GM18873 (cell line): ENCODE measurements at regions not wholly inside any gene's neighbourhood (a gene's known extent, or its start where the extent isn't known, plus 50 kb on each side); places are given as distances from the start of the nearest gene placed in this dataset.

Experiments
- ATAC-seq: cut with Tn5 transposase; IDR thresholded peaks from one replicate; pipeline ENCODE4 v1.9.1; 2021; ENCODE audit warnings: mild to moderate bottlenecking, moderate library complexity, moderate number of reproducible peaks; ENCODE audit not compliant: unreplicated experiment, low FRiP score

DNA sequence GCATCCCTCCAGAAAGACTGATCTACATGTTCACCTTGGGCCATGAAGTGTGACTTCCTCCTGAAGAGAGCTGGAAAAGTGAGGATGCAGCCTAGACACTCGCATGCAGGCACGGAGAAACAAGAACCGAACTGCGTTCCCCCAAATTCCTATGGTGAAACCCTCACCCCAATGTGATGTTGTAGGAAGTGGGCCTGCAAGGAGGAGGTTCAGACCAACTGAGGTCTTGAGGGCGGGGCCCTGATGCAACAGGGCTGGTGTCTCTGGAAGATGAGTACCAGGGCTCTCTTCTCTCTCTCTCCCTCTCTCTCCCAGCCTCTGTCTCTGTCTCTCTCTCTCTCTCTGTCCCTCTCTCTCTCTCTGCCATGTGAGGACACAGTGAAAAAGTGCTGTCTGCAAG, 501.1 kb downstream of the BRD1 start:
- ATAC-seq, result no peak

DNA sequence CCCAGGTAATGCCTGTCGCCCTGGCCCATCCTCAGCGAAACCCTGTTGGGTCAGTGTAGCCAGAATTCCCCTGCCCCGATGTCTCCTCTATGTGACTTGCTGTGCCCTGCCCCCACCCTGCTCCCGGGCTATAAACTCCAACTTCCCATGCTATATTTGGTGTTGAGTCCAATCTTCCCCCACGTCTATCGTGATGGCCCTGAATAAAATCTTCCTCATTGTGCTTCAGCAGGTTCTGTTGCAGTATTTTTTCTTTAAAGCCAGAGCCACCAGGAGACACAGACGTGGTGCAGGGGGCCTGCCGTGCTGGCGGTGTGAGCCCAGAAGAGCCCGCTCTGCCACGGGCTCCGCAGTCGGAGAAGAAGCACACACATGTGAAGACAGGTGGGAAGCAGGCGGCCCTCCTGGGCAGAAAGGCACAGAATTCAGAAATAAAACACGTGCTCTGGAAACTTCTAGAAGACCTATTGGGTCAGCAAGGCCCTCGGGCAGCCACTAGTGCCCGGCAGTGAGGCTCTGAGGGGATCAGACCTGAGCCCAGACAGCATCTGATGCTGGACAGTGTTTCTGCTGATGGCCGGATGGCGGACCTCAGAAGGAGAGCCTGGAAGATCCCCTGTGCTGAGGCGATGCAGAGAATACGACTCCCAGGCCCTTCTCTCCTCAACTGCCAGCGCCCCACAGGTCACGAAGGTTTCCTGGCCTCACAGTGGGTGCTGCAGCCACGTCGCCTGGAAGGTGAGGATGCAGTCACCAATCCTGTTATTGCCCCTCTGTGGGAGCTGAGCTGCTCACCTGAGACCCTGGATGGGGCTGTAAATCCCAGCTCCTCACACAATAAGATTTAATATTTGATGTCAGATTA, 501.9 kb downstream of the BRD1 start:
- no peak for ATAC-seq

DNA sequence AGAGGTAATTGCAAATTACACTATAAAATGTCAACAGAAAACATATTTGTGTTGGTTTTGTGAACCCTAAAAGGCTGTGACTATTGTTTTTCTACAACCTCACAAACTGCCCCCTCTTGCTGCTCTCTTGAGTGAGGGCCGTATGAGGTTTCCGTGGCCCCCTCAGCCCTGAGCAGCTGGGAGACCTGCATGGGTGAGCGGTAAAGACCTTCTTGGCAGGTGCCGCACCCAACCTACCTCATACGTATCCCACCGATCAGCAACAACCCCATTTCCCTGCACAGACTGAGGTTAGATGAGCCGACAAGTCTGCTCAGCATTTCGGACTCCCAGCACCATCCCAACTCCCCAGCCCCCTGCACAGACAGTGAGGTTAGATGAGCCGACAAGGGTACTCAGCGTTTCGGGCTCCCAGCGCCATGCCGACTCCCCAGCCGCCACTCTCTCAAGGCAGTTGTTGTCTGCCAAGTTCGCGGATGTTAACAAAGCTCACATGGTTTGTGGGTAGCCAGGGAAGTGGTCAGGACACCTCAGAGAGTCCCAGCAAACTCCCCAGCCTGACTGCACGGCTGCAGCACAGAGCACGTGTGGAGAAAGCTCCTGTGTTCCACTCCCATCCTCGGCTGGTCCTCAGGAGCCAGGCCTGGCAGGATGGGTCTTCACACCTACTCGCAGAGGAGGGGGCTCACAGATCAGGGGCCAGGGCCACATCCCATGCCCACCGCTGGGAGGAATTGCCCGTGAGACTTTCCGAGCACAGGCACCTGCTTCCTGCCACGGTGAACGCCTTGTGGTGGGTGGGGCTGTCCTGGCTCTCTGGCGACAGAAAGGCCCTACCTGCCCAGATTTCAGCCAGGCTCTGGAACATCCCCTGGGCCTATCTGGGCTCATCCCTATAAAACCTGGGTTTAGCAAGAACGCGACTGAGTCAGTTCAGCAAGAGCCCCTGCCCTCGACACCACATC, 502.9 kb downstream of the BRD1 start:
- ATAC-seq, result no peak

DNA sequence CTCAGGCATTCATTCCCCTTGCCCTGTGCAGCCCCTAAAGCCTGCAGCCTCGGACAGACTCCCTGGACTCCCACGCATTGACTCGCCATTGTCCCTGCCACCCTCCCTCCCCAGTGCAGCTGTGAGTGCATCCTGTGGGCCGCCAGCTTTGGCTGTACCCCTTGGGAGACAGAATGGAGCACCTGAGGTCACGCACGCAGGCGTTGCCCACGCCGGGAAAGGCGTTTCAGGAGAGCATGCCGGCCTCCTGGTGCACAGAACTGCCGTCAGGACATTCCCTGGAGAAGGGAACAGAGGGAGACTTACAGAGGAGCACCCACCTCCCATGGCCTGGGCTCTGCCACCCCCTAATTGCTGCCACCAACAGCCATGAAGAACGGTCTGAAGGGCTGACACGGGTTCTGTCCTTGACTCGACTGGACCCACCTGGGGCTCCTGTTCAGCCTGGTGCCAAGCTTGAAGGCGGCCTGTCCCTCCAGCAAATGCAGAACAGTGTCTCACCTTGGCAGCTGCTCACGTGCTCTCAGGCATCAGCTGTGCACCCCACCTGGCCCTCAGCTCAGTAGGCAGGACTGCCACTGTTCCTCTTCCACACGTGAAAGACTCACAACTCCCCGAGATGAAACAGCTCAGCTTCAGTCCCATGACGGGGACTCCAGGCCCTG, 503.8 kb downstream of the BRD1 start:
- no peak for ATAC-seq

DNA sequence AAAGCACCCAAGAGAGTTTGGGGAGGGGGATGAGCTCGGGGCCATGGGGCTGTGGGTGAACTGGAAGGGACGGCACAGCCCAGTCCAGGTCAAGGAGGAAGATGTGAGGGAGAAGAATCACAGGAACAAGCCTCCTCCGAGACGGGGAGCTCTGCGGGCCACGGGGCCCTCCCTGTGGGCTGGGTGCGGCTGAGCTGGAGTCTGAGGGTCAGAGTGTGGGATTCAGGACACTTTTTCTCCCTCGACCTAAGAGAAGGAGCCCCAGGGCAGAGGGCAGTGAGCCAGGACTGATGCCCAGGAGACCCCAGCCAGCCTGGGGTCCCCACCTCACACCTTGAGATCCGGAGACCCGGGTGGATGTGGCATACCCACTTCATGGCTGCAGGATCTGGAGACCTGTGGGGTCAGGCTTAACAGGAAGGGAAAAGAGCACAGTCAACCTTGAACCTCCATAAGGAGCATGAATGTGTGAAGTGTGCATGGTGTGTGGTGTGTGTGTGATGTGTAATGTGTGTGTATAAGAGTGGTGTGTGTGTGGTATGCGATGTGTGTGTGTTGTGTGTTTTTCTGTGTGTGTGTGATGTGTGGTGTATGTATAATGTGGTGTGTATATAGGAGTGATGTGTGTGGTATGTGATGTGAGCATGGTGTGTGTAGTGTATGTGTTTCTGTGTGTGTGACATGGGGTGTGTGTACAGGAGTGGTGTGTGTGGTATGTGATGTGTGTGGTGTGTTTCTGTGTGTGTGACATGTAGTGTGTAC, 504.6 kb downstream of the BRD1 start:
- ATAC-seq, result no peak

DNA sequence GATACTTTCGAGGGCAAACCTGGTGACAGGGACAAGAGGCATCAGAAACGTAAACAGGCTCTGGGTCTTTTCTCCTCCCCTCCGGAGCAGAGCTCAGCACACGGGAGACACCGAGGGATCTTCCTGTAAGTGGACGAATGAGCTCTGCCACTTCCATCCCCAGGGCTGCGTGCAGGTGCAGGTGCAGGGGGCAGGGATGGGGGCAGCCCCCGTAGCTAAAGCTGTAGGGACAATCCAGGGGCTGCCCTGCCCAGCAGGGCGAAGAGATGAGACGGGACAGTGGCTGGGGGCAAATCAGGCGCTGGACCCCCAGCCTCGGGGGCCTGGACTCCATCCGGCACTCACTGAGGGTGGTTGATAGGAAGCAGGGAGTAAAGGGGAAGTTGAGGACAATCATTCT, 505.4 kb downstream of the BRD1 start:
- ATAC-seq, result no peak

DNA sequence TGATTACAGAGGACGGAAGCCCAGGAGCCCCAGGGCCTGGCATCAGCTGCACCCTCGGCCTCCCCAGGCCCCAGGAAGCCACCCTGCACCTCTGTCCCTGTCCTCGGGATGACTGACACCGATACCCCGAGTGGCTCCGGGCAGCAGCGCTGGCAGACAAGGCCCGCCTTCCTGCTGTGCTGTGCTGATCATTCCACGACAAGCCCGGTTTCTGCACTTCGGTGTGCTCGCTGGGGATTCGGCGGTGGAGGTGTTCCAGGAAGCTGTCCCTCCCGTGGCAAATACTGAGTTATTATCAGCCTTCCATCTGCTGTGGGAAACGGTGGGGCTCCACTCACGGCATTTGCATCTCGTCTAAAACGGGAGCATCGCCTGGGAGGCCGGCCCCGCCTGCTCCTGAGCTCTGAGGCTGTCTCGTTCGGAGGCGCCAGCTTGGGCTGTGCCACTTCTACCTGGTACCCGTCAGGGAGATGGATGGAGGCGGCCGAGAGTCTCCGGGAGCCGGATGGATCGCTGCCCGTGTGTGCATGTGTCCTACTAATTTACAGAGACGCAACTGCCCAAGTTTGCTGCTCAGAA, 506.1 kb downstream of the BRD1 start:
- ATAC-seq, result no peak

DNA sequence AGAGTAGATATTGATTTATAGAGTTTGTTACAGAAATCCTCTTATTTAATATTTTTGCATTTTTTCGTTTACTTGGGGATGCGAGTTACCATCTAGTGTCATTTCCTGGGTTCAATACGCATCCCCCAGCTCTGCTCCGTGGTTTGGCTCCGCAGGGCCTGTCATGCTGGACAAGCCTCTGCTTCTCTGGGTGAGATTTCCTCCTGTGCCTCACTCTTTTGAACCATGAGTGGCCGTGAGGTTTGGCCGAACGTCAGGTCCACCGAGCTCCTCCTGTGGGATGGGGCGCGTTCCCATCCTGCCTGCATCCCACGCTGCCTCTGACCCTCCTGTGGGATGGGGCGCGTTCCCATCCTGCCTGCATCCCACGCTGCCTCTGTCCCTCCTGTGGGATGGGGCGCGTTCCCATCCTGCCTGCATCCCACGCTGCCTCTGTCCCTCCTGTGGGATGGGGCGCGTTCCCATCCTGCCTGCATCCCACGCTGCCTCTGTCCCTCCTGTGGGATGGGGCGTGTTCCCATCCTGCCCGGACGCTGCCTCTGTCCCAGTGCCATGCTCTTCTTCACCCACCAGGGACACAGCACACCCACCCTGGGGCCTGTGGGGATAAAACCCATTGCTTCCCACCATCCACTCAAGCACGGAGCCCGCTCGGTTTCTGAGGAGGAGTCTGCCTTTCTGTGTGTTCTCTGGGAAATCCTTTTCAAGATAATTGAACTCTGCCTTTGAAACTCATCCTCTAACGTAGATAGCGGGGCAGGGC, 506.8 kb downstream of the BRD1 start:
- ATAC-seq, result no peak

DNA sequence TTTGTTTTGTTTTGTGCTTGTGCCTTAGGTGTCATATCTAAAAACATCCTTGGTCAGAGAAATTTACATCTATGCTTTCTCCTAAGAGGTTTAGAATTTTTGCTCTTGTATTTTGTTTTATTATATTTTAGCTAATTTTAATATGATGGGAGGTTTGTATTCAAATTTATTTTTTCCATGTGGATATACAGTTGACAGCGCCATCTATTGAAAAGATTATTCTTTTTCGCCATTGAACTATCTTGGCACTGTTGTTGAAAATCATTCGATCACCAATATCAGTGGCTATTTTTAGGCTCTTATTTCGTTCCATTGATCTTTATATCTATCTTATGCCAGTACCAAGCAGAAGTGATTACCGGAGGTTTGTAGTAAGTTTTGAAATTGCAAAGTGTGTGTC, 510.3 kb downstream of the BRD1 start:
- ATAC-seq, result no peak

DNA sequence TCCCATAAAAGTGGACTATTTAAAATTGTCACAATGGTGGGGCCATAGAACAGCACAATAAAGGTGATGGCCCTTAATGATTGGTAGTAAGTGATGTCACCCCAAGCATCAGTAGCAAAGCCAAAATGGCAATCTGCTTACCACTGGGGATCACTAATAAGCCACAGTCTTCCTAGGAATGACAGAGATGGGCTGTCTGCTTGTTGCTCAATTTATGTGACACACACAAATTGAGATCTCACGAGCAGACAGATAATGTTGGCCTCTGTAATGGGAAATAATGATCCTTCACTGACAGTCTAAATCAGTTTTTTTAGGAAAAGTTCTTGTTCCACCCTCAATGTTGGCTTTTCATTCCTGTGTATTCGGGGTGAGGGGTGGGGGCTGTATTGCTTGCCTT, 515.1 kb downstream of the BRD1 start:
- ATAC-seq, result no peak

DNA sequence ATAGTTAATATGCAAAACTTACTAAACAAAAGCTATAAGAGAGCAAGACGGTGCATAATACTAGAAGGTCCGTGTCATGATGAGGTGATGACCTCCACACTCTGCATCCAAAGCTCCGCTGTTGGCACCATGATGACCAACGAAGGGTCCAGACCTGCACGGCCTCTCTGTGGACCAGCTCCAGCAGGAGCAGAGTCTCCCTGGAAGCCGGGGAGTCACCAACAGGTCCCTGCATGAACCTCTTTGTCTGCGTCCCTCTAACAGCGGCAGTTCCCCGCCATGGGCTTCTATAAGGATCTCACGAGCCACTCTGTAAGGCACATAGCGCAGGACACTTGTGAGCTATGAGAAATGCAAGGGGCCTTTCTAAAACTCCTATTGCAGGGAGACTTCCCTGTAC, 517.3 kb downstream of the BRD1 start:
- no peak for ATAC-seq

DNA sequence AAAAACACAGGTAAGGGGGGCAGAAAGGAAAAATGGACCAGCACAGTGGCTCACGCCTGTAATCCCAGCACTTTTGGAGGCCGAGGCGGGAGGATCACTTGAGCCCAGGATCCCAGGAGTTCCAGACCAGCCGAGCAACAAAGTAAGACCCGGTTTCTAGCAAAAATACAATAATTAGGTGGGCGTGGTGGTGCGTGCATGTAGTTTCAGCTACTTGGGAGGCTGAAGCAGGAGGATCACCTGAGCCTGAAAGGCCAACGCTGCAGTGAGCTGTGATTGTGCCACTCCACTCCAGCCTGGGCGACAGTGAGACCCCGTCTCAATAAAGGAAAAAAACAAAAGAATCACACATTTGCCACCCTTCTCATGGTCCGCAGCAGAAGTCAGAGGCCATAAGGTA, 519.4 kb downstream of the BRD1 start:
- ATAC-seq, result no peak

DNA sequence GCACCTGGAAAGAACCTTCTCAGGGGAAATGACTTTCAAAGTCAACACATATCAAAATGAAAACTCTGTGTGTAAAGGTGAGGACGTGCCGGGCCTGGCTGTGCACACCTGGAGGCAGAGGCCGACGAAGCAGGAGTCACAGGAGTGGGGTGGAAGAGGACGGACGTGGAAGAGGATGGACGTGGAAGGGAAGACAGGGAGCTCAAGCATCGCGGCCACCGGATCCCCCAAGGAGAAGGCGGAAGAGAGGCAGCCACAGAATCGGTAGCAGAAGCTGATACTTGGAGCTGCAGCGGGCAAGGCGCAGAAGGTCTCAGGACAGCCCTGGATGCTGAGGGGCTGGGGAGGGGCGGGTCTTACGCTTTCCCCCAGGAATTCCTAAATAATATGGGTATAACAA, 519.8 kb downstream of the BRD1 start:
- ATAC-seq, result no peak

DNA sequence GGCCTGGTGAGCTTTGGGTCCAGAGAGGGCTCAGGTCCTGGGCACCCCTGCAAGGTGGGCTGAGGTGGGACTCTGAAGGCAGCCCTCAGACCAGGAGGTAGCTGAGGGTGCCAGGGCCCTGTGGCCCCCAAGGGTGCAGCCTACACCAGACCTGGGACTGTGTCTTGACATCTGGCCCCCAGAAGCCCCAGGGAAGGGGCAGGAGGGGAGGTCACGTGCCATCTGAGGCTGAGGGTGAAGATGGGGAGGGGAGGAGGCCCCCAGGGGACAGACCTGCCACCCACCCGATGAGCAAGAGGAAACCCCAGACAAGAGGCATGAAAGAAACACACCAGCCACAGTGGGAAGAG, 520.2 kb downstream of the BRD1 start:
- no peak for ATAC-seq

DNA sequence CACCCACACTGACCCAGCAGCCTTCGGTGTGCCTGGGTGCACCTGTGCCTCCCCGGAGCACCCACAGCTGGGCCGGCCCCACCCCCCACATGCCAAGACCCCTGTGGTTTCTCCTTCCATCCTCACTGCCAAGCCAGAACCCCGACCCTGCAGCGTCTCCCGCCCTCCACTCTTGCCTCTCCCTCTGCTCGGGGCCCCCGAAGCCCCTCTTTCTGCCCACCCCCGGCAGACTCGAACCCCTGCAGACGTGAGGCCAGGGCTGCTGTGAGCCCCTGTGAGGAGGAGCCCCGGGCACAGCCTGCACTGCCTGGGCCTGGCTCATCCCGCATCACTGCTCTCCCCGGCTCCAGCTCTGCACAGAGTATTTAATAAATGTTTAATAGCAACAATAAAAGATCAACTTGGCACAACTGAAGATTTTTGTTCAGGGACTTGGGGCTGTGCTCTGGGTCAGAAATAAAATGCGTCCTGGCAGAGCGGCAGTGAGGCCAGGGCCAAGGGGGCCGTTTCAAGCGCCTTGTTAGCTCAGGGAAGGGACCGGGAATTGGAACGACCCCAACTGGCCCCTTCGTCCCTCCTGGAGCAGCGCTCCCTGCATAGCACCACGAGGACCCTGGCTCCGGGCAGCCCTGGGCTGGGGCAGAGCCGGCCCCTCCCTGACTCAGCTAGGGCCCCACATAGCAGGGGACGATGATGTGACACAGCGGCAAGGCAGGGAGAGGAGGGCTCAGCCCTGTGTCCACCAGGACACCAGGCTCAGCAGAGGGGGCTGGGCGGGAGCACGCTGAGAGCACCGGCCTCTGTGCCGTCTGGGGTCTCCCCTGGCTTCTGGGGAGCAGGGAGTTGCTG, 520.8 kb downstream of the BRD1 start:
- no peak for ATAC-seq

DNA sequence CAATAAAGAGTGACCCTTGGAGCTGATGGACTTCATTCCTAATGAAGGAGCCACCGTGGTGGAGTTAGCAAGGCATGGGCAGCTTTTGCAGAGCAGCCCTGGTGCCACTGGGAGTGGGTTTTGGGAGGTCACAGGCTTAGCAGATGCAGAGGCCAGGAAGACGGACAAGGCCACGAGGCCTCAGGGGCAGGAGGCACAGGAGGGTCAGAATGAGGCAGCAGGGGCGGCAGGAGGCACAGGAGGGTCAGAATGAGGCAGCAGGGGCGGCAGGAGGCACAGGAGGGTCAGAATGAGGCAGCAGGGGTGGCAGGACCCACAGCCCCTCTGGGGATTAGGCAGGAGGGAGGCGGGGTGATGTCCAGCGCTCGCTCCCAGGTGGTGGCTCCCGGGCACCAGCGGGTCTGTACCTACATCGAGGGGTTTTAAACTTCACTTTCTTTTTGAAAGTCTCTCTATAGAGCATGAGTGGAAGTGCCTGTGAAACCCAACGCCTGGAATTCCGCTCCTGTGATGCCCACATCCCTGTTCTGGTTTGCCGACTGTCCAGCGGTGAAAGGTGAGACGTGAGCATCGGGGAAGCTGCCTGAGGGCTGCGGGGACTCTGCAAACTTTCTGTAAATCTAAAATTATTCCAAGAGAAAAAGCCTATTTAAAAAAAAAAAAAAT, 521.6 kb downstream of the BRD1 start:
- no peak for ATAC-seq

DNA sequence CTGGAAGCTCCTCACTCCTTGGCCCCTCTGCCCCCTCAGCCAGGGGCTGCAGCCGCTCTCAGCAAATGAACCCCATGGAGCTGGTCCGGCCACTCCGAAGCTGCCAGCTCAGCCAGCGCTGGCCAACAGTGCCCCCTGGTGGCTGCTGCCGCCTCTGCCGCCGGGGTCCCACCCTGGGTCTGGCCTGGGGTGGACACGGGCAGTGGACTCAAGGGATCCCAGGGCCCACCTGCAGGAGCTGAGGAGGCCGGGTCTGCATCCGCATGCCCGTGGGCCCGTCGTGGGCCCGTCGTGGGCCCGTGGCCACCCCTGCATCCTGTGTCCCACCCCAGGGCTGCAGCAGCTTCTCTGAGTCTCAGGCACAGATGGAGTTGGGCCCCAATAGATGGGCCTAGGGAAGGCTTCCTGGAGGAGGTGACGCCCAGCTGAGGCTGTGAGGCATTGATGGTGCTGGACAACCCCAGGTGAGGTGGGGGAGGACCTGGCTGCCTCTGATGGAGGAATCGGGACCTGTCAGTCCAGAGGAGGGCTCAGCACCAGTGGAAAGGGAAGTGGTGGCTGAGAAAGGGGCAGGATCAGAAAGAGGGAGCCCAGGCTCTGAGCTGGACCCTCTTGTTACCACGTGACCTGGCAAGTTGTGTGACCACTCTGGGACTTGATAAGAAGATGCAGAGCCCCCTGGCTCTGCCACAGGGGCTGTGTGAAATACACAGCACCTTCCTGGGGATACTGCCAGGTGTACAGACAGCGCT, 522.3 kb downstream of the BRD1 start:
- no peak for ATAC-seq
